K562 (cell line): ENCODE measurements at regions not wholly inside any gene's neighbourhood (a gene's known extent, or its start where the extent isn't known, plus 50 kb on each side); places are given as distances from the start of the nearest gene placed in this dataset.

Source experiments
- RCOR1 ChIP-seq, 2 experiments: IDR thresholded peaks; 2 replicates each; pipeline ENCODE4 v1.6.1; 2012; ENCODE audit warnings: low read depth in 2 of 2, low read length in 2 of 2, borderline replicate concordance in 1 of 2, improper control_type of control experiment in 1 of 2
- TF ChIP-seq, protein P1 (sequence below), 3 experiments: IDR thresholded peaks in 2 of 3; conservative IDR thresholded peaks in 1 of 3; 2 replicates each; pipeline ENCODE4 v1.5.1; 2011 to 2012; ENCODE audit warnings: low read length in 3 of 3, mild to moderate bottlenecking in 3 of 3, control low read depth in 2 of 3, improper control_type of control experiment in 1 of 3, inconsistent platforms in 1 of 3, low read depth in 1 of 3, mixed read lengths in 1 of 3, moderate library complexity in 1 of 3; ENCODE audit not compliant: insufficient read depth in 2 of 3

GRCh38 chr21:24634749-24635148 is 972.5 kb downstream of the MRPL39 start:
- TF ChIP-seq RCOR1 (IDR thresholded peaks at IDR 0.05; ENCODE audit: borderline replicate concordance in 1 of 2, low read depth in 2 of 2, low read length in 2 of 2), result no peak
- TF ChIP-seq, protein P1, sequence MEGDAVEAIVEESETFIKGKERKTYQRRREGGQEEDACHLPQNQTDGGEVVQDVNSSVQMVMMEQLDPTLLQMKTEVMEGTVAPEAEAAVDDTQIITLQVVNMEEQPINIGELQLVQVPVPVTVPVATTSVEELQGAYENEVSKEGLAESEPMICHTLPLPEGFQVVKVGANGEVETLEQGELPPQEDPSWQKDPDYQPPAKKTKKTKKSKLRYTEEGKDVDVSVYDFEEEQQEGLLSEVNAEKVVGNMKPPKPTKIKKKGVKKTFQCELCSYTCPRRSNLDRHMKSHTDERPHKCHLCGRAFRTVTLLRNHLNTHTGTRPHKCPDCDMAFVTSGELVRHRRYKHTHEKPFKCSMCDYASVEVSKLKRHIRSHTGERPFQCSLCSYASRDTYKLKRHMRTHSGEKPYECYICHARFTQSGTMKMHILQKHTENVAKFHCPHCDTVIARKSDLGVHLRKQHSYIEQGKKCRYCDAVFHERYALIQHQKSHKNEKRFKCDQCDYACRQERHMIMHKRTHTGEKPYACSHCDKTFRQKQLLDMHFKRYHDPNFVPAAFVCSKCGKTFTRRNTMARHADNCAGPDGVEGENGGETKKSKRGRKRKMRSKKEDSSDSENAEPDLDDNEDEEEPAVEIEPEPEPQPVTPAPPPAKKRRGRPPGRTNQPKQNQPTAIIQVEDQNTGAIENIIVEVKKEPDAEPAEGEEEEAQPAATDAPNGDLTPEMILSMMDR (IDR thresholded peaks at IDR 0.05 in 2 of 3, conservative IDR thresholded peaks at IDR 0.05 in 1 of 3; ENCODE audit: insufficient read depth in 2 of 3, low read depth in 1 of 3, low read length in 3 of 3), result no peak
